Stimulated activated CD8-positive, alpha-beta memory T cell treated with anti-CD3 and anti-CD28 coated beads, Interleukin-7, amount 100 ng/mL, for 24 hours (primary cell): ENCODE measurements at regions not wholly inside any gene's neighbourhood (a gene's known extent, or its start where the extent isn't known, plus 50 kb on each side); places are given as distances from the start of the nearest gene placed in this dataset.
"Not testable (repeated sequence)": the region's sequence is repeated elsewhere in the genome, so short reads cannot be mapped to it uniquely, and the experiment has no call there.

Experiments used
- DNase-seq: peaks from one replicate; pipeline ENCODE4 v3.0.0-alpha.2; 2020; ENCODE audit warnings: low read depth

GRCh38 chr2:219726916-219727315, 99.5 kb downstream of the SLC4A3 start:
- no peak for DNase-seq

DNA sequence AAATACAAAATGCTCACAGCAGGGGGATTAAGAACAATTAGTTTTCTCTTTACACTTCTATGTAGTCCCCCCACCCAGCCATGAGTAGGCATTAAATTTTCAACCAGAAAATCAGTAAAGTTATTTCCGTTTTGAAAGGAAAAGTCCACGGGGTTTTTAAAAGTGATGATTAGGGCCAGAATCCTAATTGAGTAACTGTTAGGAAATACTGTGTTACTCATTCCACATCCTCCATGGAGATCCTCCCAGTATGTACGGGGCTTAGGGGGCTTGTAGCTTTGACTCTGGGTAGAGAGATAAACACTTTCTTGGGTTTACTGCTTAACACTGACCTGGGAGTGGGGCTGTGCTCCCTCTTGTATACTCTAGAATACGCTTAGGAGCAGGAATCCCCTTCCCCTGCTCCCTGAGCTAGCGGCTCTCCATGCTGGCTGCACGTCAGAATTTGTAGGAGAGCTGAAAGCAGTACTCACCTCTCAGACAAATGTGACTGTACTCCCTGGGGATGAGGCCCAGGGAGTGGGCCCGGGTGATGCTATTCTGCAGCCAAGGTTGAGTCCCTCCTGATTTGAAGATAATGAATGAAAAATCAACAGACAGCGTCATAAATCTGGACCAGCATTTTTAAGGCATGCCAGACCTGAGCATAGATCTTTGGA, 100.5 kb downstream of the SLC4A3 start:
- no peak for DNase-seq

DNA sequence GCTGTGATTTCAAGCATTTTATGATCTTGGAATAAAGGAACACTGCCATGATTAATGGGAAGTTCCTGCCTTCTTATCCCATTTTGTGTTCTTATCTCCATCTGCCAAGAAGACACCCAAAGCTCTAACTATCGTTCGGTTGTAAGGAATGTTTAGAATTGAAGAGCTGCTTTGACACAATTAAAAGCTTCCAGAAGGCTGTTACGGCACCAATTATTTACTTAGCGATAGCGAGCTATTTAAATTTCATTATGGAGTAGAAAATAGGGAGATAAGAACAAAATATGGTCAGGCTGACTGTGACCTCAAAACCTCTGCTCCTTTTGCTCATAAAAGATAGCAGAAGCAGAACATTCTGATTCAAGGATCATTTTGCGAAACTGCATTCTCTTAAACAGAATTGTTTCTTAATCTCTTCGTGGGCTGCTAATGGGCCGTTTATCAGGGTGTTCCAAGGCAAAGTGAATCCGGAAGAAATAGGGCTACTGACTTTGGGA, 101.6 kb downstream of the SLC4A3 start:
- no peak for DNase-seq

- no peak for DNase-seq
These were observed 103.7 kb downstream of the SLC4A3 start for GRCh38 chr2:219731173-219731572.

- DNase-seq, result no peak
These were observed 105.7 kb downstream of the SLC4A3 start for GRCh38 chr2:219733106-219733505.

GRCh38 chr2:219733746-219734145, 106.3 kb downstream of the SLC4A3 start:
- DNase-seq, result no peak

DNA sequence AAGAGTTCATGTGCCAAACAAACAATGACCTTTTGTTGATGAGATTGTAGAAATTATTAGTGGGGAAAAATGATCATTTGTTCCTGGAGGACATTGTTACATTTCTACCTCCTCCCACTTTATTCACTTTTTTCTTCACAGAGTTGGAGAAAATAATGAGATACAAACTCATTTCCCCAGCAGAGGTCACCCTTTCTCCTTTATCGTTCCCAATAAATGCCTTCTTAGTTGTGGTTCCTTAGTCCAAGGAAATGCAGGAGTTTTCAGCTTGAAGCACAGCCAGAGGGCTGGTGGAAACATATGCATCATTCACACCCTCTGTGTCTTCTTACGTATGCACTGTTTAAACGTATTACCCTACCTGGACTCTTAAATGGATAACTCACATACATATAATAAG, 108.8 kb downstream of the SLC4A3 start:
- no peak for DNase-seq

DNA sequence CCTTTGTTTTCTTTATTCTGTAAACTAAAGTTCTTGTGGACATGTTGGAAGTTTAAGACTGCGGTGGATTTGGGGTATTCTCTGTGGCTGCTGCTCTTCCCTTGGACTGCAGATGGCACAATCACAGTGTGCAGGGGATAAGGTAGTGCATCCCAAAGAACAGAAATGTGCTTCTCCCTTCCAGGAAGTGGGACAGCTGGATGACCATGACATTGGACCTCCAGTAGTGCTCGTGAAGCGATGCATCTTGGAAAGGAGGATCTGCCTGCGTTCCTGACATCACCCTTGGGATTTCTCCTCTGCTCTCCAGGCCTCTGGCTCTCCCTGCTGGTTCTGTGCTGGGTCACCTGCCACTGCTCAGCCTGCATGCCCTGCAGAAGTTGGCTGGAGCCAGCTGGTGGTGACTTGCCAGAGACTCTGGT, 109.9 kb downstream of the SLC4A3 start:
- DNase-seq, result no peak

DNA sequence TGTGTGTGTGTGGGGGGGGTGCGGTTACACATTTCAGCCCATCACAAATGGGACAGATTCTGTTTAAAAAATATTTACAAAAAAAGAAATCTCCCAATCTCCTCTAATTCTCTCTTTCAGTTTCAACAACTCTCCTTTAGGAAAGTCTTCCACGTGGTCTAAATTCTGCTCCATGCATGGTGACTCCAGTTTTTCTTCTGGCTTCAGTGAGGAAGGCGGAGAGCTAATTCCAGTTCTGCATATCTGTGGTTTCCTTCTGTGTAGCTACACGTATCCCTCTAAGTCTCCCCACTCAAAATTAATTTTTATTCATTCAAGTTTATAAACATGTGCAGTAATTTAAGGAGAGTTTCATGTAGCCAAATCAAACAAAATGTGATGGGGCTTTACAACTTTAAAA, 111.6 kb downstream of the SLC4A3 start:
- DNase-seq, result no peak

DNA sequence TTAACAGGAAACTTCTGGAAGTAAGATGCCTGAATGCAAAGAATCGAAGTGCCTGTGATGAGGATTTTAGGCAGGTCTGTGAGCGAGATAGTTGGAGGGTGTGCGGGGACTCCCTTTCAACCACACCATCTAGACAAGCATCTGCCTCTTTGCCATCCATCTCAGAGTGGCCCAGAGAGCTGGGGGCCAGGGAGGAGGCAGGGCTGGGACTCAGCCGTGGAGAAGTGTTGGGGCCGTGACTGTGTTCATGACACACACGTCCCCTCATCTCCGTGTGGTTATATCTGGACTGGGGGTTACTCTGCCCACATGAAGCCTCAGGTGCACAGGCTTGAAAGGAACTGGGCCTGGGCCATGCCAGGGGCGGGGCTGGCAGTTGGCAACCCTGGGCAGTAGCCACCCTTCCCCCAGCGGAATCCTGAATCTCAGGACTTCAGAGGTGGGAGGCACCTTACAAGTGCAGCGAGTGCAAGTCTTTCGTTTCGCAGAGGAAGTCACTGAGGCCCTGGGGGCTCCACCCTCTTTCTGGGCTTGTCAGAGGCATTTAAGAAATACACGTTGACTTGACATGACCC, 112.5 kb downstream of the SLC4A3 start:
- DNase-seq, result no peak

DNA sequence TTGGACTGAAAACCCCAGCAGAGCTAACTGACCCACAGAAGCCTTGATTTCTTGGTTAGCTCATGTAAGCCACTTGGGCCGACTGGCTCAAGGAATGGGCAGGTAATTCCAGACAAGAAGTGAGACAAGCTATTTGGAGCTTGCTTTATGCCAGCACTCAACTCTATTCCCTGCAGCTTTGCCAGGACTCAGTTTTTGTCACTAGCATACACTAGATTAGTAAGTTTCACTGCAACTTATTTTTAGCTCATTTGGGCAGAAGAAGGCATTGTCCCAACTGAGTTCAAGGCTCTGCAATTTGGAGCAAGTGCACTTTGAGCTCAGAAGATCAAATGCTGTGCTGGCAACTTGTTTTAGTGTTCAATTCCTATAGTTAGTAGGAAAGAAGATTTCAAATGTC, 116.1 kb downstream of the SLC4A3 start:
- no peak for DNase-seq

- no peak for DNase-seq
These were observed 116.6 kb downstream of the SLC4A3 start for GRCh38 chr2:219744066-219744465.

GRCh38 chr2:219744600-219744999, 117.2 kb downstream of the SLC4A3 start:
- no peak for DNase-seq

DNA sequence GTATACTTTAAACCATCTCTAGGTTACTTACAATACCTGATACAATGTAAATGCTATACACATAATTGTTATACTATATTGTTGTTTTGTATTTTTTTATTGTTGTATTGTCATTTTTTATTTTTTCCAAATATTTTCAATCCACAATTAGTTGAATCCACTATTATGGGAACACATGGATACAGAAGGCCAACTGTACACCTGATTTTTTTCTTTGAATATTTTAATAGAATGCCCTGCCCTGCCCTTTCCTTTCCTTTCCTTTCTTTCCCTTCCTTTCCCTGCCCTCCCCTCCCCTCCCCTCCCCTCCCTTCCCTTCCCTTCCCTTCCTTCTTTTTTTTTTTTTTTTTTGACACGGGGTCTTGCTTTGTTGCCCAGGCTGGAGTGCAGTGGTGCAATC, 120.2 kb downstream of the SLC4A3 start:
- DNase-seq, result no peak

- no peak for DNase-seq
These were observed 121.5 kb downstream of the SLC4A3 start for GRCh38 chr2:219748671-219749570.

GRCh38 chr2:219751121-219751520, 123.7 kb downstream of the SLC4A3 start:
- DNase-seq, result not testable (repeated sequence)

DNA sequence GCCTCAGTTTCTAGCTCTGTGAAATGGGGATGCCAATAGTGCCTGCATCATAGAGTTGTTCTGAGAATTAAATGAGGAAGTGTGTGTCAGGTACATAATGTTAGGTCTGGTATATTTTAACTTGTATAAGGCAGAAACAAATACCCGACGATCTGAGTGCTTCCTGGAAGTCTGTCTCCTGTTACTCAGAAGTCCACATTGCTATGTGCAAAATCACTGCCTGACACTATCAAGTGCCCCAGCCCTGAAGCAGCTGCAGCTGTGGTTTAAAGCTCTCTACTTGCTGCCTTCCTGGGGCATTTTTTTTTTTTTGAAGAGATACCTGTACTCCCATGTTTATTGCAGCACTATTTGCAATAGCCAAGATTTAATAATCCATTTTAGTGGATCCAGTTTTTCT, 125.3 kb downstream of the SLC4A3 start:
- DNase-seq, result no peak

DNA sequence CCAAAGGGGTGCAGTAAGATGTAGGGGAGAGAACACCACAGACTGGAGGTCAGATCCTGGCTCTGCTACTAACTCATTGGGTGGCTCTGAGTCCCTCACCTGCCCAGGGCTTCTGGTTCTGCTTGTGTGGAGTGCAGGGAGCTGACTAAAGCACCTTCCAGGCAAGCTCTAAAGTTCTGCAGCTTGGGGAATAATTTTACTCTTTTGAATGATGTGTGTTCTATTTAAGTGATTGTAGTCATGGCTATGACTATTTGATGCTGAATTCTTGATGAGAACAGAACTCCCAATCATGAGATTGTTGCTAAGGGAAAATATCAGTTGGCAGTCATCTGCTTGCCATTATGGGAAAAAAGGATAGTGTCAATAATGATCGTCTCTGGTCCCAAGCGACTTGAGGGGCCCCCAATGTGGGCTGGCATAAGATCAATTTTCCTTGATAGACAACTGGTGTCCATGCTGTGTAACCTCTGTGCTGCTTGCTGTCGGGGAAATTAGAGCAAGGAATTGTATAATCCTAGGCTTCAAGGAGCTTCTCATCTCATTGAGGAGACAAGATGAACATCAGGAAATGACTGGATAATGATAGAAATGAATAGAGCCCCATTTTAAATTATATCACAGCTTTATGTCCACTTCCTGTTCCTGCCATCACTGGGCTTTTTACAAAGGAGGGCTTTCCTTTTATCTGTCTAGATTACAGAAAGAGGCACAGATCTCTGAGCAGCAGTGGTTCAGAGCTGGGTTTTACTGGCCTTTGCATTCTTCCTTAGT, 131.7 kb downstream of the SLC4A3 start:
- no peak for DNase-seq

- DNase-seq, result no peak
These were observed 132.4 kb downstream of the SLC4A3 start for GRCh38 chr2:219759801-219760200.

- no peak for DNase-seq
These were observed 137.9 kb downstream of the SLC4A3 start for GRCh38 chr2:219765231-219765911.

DNA sequence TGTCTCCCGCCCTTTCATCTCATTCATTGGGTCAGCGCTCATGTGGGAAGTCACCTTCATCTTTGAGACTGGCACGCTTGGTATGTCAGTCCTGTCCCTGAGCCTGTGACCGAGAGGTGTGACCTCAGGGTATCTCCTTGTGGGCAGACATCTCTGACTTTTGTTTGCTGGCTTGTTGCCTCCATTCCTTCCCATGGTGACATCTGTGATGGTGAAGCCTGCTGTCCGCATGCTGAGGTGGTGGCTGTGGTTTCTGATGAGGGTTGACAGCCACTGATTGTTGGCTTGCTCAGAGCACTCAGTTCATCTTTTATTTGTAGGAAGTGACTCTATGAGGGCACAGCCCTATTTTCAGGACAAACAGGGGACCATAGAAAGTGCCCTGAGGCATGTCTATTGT, 139.2 kb downstream of the SLC4A3 start:
- no peak for DNase-seq
